ENCODE measurements at regions not wholly inside any gene's neighbourhood (a gene's known extent, or its start where the extent isn't known, plus 50 kb on each side); places are given as distances from the start of the nearest gene placed in this dataset.

- Histone ChIP-seq H3F3A (ENCODE audit: insufficient read depth, low read depth) (no peaks in the 10 kb centered on the region), H3K27me3 (ENCODE audit: insufficient read depth, low read depth) (no peaks in the 10 kb centered on the region), H3K36me3 (ENCODE audit: low read depth) (no peaks in the 10 kb centered on the region), H4K20me1 (ENCODE audit: insufficient read depth) (no peaks in the 10 kb centered on the region; the same call in 1 of the 2 replicates), H2AFZ (no peak overlapping the region), H3K9me3 (ENCODE audit: insufficient read depth, low read depth) (no peaks in the 10 kb centered on the region), H3K9me2 (ENCODE audit: insufficient read depth) (no peaks in the 10 kb centered on the region), H3K27ac (no peak overlapping the region), H3K79me2 (ENCODE audit: low read depth) (no peaks in the 10 kb centered on the region), H3K4me1 (replicated peaks; ENCODE audit: insufficient read depth) (no peaks in the 10 kb centered on the region), H3K4me2 (no peak overlapping the region), H3K4me3 (no peak overlapping the region)
- no peak for DNase-seq
- CTCF ChIA-PET: no interaction called here
- POLR2A ChIA-PET (ENCODE audit: unreplicated experiment): no interaction called here
- no TSS peak for BruUV-seq (replicated peaks)
- TF ChIP-seq EZH2 (IDR thresholded peaks at IDR 0.05; ENCODE audit: low read depth): no peak
- TF ChIP-seq, protein P1, sequence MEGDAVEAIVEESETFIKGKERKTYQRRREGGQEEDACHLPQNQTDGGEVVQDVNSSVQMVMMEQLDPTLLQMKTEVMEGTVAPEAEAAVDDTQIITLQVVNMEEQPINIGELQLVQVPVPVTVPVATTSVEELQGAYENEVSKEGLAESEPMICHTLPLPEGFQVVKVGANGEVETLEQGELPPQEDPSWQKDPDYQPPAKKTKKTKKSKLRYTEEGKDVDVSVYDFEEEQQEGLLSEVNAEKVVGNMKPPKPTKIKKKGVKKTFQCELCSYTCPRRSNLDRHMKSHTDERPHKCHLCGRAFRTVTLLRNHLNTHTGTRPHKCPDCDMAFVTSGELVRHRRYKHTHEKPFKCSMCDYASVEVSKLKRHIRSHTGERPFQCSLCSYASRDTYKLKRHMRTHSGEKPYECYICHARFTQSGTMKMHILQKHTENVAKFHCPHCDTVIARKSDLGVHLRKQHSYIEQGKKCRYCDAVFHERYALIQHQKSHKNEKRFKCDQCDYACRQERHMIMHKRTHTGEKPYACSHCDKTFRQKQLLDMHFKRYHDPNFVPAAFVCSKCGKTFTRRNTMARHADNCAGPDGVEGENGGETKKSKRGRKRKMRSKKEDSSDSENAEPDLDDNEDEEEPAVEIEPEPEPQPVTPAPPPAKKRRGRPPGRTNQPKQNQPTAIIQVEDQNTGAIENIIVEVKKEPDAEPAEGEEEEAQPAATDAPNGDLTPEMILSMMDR (conservative IDR thresholded peaks at IDR 0.05): no peak
- intact Hi-C loops (cut with micrococcal nuclease; ENCODE audit: unreplicated experiment): no loop called here
Measured at GRCh38 chr17:52368886-52369285, 210.4 kb upstream of the CA10 start.

- Histone ChIP-seq H3K27me3 (ENCODE audit: insufficient read depth, low read depth) (no peaks in the 10 kb centered on the region), H3K9me2 (ENCODE audit: insufficient read depth) (0 out of 2 replicates have a peak, but pooled peaks cover 7% of the 10 kb centered on the region), H3K4me3 (no peak overlapping the region), H3K4me2 (no peak overlapping the region), H2AFZ (no peak overlapping the region), H3F3A (ENCODE audit: insufficient read depth, low read depth) (no peaks in the 10 kb centered on the region), H3K36me3 (ENCODE audit: low read depth) (no peaks in the 10 kb centered on the region), H4K20me1 (ENCODE audit: insufficient read depth) (no peaks in the 10 kb centered on the region), H3K9me3 (ENCODE audit: insufficient read depth, low read depth) (peaks cover 7% of the 10 kb centered on the region; the same call in 1 of the 2 replicates), H3K4me1 (replicated peaks; ENCODE audit: insufficient read depth) (no peaks in the 10 kb centered on the region), H3K79me2 (ENCODE audit: low read depth) (no peaks in the 10 kb centered on the region), H3K27ac (no peak overlapping the region)
- TF ChIP-seq EZH2 (IDR thresholded peaks at IDR 0.05; ENCODE audit: low read depth): no peak
- TF ChIP-seq, protein P1 (conservative IDR thresholded peaks at IDR 0.05): no peak
- no peak for DNase-seq
- ChIA-PET CTCF (no interaction called here), POLR2A (ENCODE audit: unreplicated experiment) (no interaction called here)
- intact Hi-C loops (cut with micrococcal nuclease; ENCODE audit: unreplicated experiment): no loop called here
- BruUV-seq (replicated peaks): no TSS peak
Measured at GRCh38 chr17:52357854-52358253, 199.3 kb upstream of the CA10 start.

- Histone ChIP-seq H3K27me3 (ENCODE audit: insufficient read depth, low read depth) (no peaks in the 10 kb centered on the region), H4K20me1 (ENCODE audit: insufficient read depth) (peaks cover 5% of the 10 kb centered on the region; the same call in 1 of the 2 replicates), H3K27ac (no peak overlapping the region), H3F3A (ENCODE audit: insufficient read depth, low read depth) (no peaks in the 10 kb centered on the region), H3K9me3 (ENCODE audit: insufficient read depth, low read depth) (no peaks in the 10 kb centered on the region), H3K9me2 (ENCODE audit: insufficient read depth) (no peaks in the 10 kb centered on the region), H3K79me2 (ENCODE audit: low read depth) (no peaks in the 10 kb centered on the region), H3K4me1 (replicated peaks; ENCODE audit: insufficient read depth) (no peaks in the 10 kb centered on the region), H2AFZ (no peak overlapping the region), H3K36me3 (ENCODE audit: low read depth) (no peaks in the 10 kb centered on the region), H3K4me3 (no peak overlapping the region), H3K4me2 (no peak overlapping the region)
- intact Hi-C loops (cut with micrococcal nuclease; ENCODE audit: unreplicated experiment): no loop called here
- no peak for TF ChIP-seq EZH2 (IDR thresholded peaks at IDR 0.05; ENCODE audit: low read depth)
- TF ChIP-seq, protein P1 (conservative IDR thresholded peaks at IDR 0.05): no peak
- ChIA-PET CTCF (no interaction called here), POLR2A (ENCODE audit: unreplicated experiment) (no interaction called here)
- no peak for DNase-seq
- BruUV-seq (replicated peaks): no TSS peak
Measured at GRCh38 chr17:52336796-52337195, 178.3 kb upstream of the CA10 start.
